Astrocyte of the spinal cord (primary cell): ENCODE measurements at regions not wholly inside any gene's neighbourhood (a gene's known extent, or its start where the extent isn't known, plus 50 kb on each side); places are given as distances from the start of the nearest gene placed in this dataset.
A peak's percentile ranks its signal among the peaks of the same experiment; 100 is the strongest.

Experiments used
- DNase-seq: peaks from one replicate; pipeline ENCODE4 v3.0.0; 2011; ENCODE audit warnings: low read depth, low spot score
- H3K4me3 ChIP-seq: 2 replicates; pipeline ENCODE4 v1.5.1; 2011; ENCODE audit warnings: low read depth, mild to moderate bottlenecking, low read length, moderate library complexity
- in situ Hi-C: cut with HindIII; loops from 2 replicates; pipeline ENCODE4 v1.10.0; 2017; ENCODE audit warnings: low sequenced_read_pairs
- TF ChIP-seq, protein P1 (sequence below): IDR thresholded peaks from 2 replicates; pipeline ENCODE4 v1.5.1; 2012; ENCODE audit warnings: low read depth, mild to moderate bottlenecking, low read length, inconsistent platforms

DNA sequence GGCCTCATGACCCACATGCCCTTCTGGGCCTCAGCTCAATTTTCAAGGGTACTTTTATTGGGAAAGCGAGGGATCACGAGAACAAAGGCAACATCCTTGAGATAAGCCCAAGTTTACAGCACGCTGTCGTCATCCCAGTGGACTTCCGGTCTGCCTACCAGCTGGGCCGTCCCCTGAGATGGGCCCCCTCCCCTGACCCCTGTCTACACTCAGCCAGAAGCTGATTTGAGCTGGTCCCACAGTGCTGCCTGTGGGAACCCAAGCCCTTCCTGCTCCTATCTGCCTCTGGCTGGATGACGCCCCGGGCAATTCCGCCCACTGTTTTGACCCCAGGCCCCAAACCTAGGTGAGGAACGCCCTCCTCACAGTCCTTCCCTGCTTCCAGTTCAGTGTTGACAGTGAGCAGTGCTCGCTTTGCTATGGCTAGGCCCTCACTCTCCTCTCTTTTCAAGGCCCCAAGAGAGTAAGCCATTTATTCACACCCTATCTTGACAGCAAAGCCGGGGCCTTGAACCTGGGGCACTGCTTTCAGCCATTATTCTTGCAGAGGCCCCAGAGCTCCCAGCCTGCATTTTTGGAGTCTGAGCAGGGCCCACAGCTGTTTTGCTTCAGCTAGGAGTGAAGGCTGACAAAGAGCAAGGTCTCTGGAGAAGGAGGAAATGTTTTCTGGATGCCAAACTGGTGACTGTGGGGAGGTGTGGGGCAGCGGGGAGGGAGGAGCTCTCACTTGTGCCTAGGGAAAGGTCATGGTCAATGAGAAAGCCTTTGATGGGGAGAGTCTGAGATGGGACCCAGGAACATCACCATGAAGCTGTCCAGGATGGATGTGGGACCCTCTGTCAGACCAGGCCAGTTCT is 164.6 kb upstream of the BCOR start:
- H3K4me3 ChIP-seq: no peak overlapping the region
- DNase-seq: peak; percentile 37
- in situ Hi-C loops: no loop called here
- TF ChIP-seq, protein P1, sequence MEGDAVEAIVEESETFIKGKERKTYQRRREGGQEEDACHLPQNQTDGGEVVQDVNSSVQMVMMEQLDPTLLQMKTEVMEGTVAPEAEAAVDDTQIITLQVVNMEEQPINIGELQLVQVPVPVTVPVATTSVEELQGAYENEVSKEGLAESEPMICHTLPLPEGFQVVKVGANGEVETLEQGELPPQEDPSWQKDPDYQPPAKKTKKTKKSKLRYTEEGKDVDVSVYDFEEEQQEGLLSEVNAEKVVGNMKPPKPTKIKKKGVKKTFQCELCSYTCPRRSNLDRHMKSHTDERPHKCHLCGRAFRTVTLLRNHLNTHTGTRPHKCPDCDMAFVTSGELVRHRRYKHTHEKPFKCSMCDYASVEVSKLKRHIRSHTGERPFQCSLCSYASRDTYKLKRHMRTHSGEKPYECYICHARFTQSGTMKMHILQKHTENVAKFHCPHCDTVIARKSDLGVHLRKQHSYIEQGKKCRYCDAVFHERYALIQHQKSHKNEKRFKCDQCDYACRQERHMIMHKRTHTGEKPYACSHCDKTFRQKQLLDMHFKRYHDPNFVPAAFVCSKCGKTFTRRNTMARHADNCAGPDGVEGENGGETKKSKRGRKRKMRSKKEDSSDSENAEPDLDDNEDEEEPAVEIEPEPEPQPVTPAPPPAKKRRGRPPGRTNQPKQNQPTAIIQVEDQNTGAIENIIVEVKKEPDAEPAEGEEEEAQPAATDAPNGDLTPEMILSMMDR: no peak

GRCh38 chrX:40261833-40262156 is 164.0 kb upstream of the BCOR start:
- in situ Hi-C loops: no loop called here
- no peak for DNase-seq
- TF ChIP-seq, protein P1: no peak

DNA sequence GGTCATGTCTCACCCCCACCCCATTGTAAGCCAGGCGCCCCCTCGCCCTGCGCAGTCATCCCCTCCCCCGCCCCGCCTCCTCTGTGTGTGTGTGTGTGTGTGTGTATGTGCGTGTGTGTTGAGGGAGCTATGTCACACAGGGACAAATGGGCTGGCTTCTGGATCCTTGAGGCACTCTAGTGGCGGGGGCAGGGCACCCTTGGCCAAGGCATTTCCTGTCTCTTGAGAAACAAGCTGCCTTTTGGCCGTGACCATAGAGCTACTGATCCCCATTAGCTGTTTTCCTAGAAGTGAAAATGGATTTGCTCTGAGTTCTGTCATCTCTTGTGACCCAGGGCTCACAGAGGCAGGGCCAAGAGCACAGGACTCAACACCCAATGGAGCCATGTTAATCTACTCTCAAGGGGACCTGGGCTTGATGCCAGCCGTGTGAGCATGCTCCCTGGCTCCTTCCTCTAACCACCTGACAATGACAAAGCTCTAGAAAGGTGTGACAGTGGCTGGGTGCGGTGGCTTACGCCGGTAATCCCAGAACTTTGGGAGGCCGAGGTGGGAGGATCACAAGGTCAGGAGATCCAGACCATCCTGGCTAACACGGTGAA is 162.5 kb upstream of the BCOR start:
- H3K4me3 ChIP-seq: no peak overlapping the region
- no peak for DNase-seq
- TF ChIP-seq, protein P1: no peak
- in situ Hi-C loops: no loop called here

More at GRCh38 chrX:40261833-40262156, 164.0 kb upstream of the BCOR start:
- no peak overlapping the region for H3K4me3 ChIP-seq

GRCh38 chrX:40258909-40259308 is 161.2 kb upstream of the BCOR start:
- TF ChIP-seq, protein P1: no peak
- DNase-seq: no peak
- no peak overlapping the region for H3K4me3 ChIP-seq
- in situ Hi-C loops: no loop called here

GRCh38 chrX:40253771-40254170 is 156.0 kb upstream of the BCOR start:
- DNase-seq: no peak
- H3K4me3 ChIP-seq: no peak overlapping the region
- in situ Hi-C loops: no loop called here
- TF ChIP-seq, protein P1: no peak

- no peak overlapping the region for H3K4me3 ChIP-seq
- no peak for DNase-seq
- TF ChIP-seq, protein P1: no peak
- in situ Hi-C loops: no loop called here
These were observed 151.8 kb upstream of the BCOR start for GRCh38 chrX:40249582-40249981.
